Ovary (tissue), 7 donors: ENCODE measurements at regions not wholly inside any gene's neighbourhood (a gene's known extent, or its start where the extent isn't known, plus 50 kb on each side); places are given as distances from the start of the nearest gene placed in this dataset.

Experiments
- DNase-seq, 5 donors: peaks; one replicate each; pipeline ENCODE4 v3.0.0-alpha.2; 2019 to 2020
- H3K27ac ChIP-seq, 2 donors: fragments of 200-600 bp; one replicate each; pipeline versions ENCODE4 v1.5.1 to v1.8.0; 2019 to 2022
- H3K27me3 ChIP-seq: fragments of 200-600 bp; one replicate; pipeline ENCODE4 v1.8.0; 2022
- H3K36me3 ChIP-seq: fragments of 200-600 bp; sonication (generic); one replicate; pipeline ENCODE4 v1.5.1; 2019
- H3K4me1 ChIP-seq: one replicate; pipeline ENCODE4 v1.8.1; 2013; ENCODE audit warnings: mild to moderate bottlenecking, moderate library complexity; ENCODE audit not compliant: insufficient read depth
- H3K4me3 ChIP-seq: fragments of 200-600 bp; sonication (generic); one replicate; pipeline ENCODE4 v1.5.1; 2017
- H3K9me3 ChIP-seq, 2 donors: fragments of 200-600 bp in 1 of 2; sonication (generic) in 1 of 2; one replicate each; pipeline versions ENCODE4 v1.5.1 to v1.8.1; 2013 to 2019; ENCODE audit warnings: mild to moderate bottlenecking in 1 of 2, moderate library complexity in 1 of 2
- CTCF ChIP-seq, 3 donors: fragments of 450-650 bp in 2 of 3; fragments of 200-600 bp in 1 of 3; IDR thresholded peaks; one replicate each; pipeline versions ENCODE4 v1.5.1 to v1.8.0; 2016 to 2022; ENCODE audit warnings: antibody characterized with exemption in 3 of 3, mild to moderate bottlenecking in 1 of 3
- EP300 ChIP-seq: sonication (generic); formaldehyde crosslinking; IDR thresholded peaks from one replicate; pipeline ENCODE4 v1.6.1; 2017; ENCODE audit warnings: antibody characterized with exemption
- POLR2A ChIP-seq: fragments of 450-650 bp; IDR thresholded peaks from one replicate; pipeline ENCODE4 v1.6.1; 2017; ENCODE audit warnings: antibody characterized with exemption, mild to moderate bottlenecking, moderate library complexity
- WGBS, 3 donors: extraction: QIAGEN DNeasy Blood & Tissue Kit in 1 of 3; methylation state at CpG; one replicate each; pipeline versions ENCODE4 v1.1.5 to v1.1.7; 2013 to 2017; 5-methylcytosine and 5-hydroxymethylcytosine counted together
- intact Hi-C, 4 donors: fragments of 100-400 bp; cut with DNase I; formaldehyde crosslinking; loops; one replicate each; pipeline versions ENCODE4 v1.11.0 to v1.15.1; 2022 to 2023
- donor health status: DM: no; HTN: no; CAD: no; lungs with moderate emphysema.
- donor health status: DM: no; HTN: no; CAD: no.
- donor health status: Bipolar disorder and iron deficiency.
- donor health status: DM: no; HTN: no; CAD: no.
- donor health status: DM: yes; HTN: yes; CAD: no.

DNA sequence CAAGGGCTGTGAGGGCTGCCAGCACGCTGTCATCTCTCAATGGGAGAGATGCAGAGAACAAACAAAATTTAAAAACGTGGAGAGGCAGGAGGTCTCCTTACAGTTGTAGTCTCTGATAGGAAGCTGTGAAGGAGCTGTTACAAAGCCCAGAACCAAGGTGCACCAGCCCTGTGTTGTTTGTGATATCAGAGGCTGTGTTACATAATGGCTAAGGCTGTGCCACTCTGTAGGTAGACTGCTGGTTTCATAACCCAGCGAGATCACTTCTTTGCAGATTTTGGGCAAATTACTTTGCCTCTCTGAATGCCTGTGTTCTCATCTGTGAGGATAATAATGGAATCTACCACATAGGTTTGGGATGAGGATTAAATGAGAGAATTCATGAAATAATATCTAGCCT is 1480.7 kb upstream of the WWC1 start:
- no peak for DNase-seq
- 83 to 89% (median 87%) methylated on average over 3 of the region's 3 CpGs for WGBS, 3 donors
- TF ChIP-seq POLR2A (no peak), EP300 (no peak), CTCF (IDR thresholded peaks at IDR 0.05) (no peak)
- H3K36me3 ChIP-seq = no peaks in the 10 kb centered on the region
- intact Hi-C loops = no loop called here
- no peaks in the 10 kb centered on the region for H3K4me1 ChIP-seq
- H3K27ac ChIP-seq = no peak overlapping the region
- H3K9me3 ChIP-seq = no peaks in the 10 kb centered on the region
- H3K4me3 ChIP-seq = no peak overlapping the region
- H3K27me3 ChIP-seq = no peaks in the 10 kb centered on the region

DNA sequence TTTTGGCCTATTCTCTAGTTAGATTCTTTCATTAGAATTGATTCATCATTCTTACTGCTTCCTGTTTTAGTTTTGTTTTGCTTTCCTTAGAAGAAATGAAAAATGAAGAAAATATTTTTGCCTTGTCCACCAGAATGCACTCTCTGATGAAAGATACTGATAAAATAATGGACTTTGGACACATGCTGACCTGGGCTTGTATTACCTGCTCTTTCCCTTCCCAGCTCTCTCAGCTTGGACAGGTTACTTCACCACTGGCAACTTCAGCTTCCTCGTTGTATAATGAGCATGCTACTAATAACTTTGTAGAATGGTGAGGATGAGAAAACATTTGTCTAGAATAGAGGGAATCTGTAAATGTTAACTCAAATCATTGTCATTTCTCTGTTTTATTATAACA is 1468.1 kb upstream of the WWC1 start:
- no peak for TF ChIP-seq EP300
- no peak for TF ChIP-seq CTCF (IDR thresholded peaks at IDR 0.05)
- TF ChIP-seq POLR2A = no peak
- Histone ChIP-seq H3K4me1 (no peaks in the 10 kb centered on the region), H3K27ac (no peak overlapping the region), H3K27me3 (no peaks in the 10 kb centered on the region), H3K36me3 (peaks cover 3% of the 10 kb centered on the region), H3K9me3 (no peaks in the 10 kb centered on the region), H3K4me3 (no peak overlapping the region)
- intact Hi-C loops = no loop called here
- DNase-seq = no peak
- 68 to 81% (median 74%) methylated on average over 1 of the region's 1 CpG for WGBS, 3 donors

- Histone ChIP-seq H3K4me1 (no peaks in the 10 kb centered on the region), H3K36me3 (no peaks in the 10 kb centered on the region), H3K9me3 (no peaks in the 10 kb centered on the region), H3K4me3 (no peak overlapping the region), H3K27me3 (no peaks in the 10 kb centered on the region), H3K27ac (no peak overlapping the region)
- 79 to 89% (median 84%) methylated on average over 2 of the region's 2 CpGs for WGBS, 3 donors
- TF ChIP-seq CTCF (IDR thresholded peaks at IDR 0.05) (no peak), POLR2A (no peak), EP300 (no peak)
- DNase-seq = no peak
- intact Hi-C loops = no loop called here
These were observed 1457.2 kb upstream of the WWC1 start for GRCh38 chr5:166834246-166834645.

DNA sequence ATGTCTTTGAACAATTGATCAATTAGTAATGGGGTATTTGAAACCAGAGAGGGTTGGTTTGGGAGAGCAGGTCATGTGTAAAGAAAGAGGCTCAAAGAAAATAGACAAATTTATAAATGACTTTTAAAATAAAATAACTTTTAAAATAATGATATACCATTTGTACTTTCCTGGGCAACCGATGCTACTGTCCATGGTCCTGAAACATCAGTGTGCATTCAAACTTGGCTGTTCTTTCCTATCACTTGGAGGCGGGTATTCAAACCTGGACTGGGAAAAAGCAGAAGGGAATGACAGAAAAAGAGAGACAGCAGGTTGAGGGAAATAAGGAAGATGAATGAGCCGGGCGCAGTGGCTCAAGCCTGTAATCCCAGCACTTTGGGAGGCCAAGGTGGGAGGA is 1446.4 kb upstream of the WWC1 start:
- intact Hi-C loops = no loop called here
- DNase-seq = no peak
- Histone ChIP-seq H3K4me3 (no peak overlapping the region), H3K27me3 (no peaks in the 10 kb centered on the region), H3K9me3 (no peaks in the 10 kb centered on the region), H3K27ac (no peak overlapping the region), H3K4me1 (no peaks in the 10 kb centered on the region), H3K36me3 (no peaks in the 10 kb centered on the region)
- 62 to 70% (median 62%) methylated on average over 4 of the region's 4 CpGs for WGBS, 3 donors
- TF ChIP-seq EP300 = no peak
- TF ChIP-seq CTCF (IDR thresholded peaks at IDR 0.05) = no peak
- TF ChIP-seq POLR2A = no peak

GRCh38 chr5:166856791-166857190 is 1434.7 kb upstream of the WWC1 start:
- H3K27me3 ChIP-seq = no peaks in the 10 kb centered on the region
- H3K4me3 ChIP-seq = no peak overlapping the region
- H3K27ac ChIP-seq = no peak overlapping the region
- no peaks in the 10 kb centered on the region for H3K4me1 ChIP-seq
- no peaks in the 10 kb centered on the region for H3K36me3 ChIP-seq
- no peaks in the 10 kb centered on the region for H3K9me3 ChIP-seq
- intact Hi-C loops = no loop called here
- TF ChIP-seq EP300 (no peak), CTCF (IDR thresholded peaks at IDR 0.05) (no peak), POLR2A (no peak)
- DNase-seq = no peak
- 85 to 94% (median 88%) methylated on average over 3 of the region's 3 CpGs for WGBS, 3 donors
